HepG2 (cell line): ENCODE measurements at regions not wholly inside any gene's neighbourhood (a gene's known extent, or its start where the extent isn't known, plus 50 kb on each side); places are given as distances from the start of the nearest gene placed in this dataset.

Experiments used
- CREM ChIP-seq, 2 experiments: sonication (generic) in 1 of 2; formaldehyde crosslinking in 1 of 2; IDR thresholded peaks; 2 replicates each; pipeline versions ENCODE4 v1.4.0 to v1.6.1; 2016 to 2020; ENCODE audit warnings: antibody characterized with exemption in 1 of 2, mild to moderate bottlenecking in 1 of 2, missing genetic modification reagents in 1 of 2
- EHMT2 ChIP-seq: fragments of 200-600 bp; sonication (generic); IDR thresholded peaks from 2 replicates; pipeline ENCODE4 v1.7.0; 2017; ENCODE audit warnings: antibody characterized with exemption, low read depth, low read length, borderline replicate concordance
- HBP1 ChIP-seq: IDR thresholded peaks from 2 replicates; pipeline ENCODE4 v1.6.1; 2016; ENCODE audit warnings: low read depth, control low read depth
- HMGXB4 ChIP-seq, 2 experiments: sonication (generic) in 1 of 2; formaldehyde crosslinking in 1 of 2; IDR thresholded peaks; 2 replicates each; pipeline versions ENCODE4 v1.4.0 to v1.6.1; 2018 to 2020; ENCODE audit warnings: missing genetic modification reagents in 2 of 2, borderline replicate concordance in 1 of 2, low read depth in 1 of 2, mild to moderate bottlenecking in 1 of 2, missing biosample characterization in 1 of 2
- HNF1B ChIP-seq: sonication (generic); formaldehyde crosslinking; IDR thresholded peaks from 2 replicates; pipeline ENCODE4 v1.5.1; 2020; ENCODE audit warnings: mild to moderate bottlenecking, moderate library complexity, missing genetic modification reagents
- HNRNPH1 ChIP-seq: fragments of 200-400 bp; formaldehyde crosslinking; optimal IDR thresholded peaks from 2 replicates; pipeline ENCODE3; 2017; ENCODE audit warnings: mild to moderate bottlenecking, low read depth, low read length
- MEIS1 ChIP-seq: sonication (generic); formaldehyde crosslinking; IDR thresholded peaks from 2 replicates; pipeline ENCODE4 v1.9.0; 2021; ENCODE audit warnings: mild to moderate bottlenecking, missing genetic modification reagents, moderate library complexity, borderline replicate concordance
- NCOA2 ChIP-seq: sonication (generic); formaldehyde crosslinking; IDR thresholded peaks from 2 replicates; pipeline ENCODE4 v1.8.0; 2022; ENCODE audit warnings: inconsistent platforms
- NFKB2 ChIP-seq: sonication (generic); formaldehyde crosslinking; IDR thresholded peaks from 2 replicates; pipeline ENCODE4 v1.4.0; 2020; ENCODE audit warnings: missing genetic modification reagents, borderline replicate concordance
- PHF21A ChIP-seq: sonication (generic); formaldehyde crosslinking; IDR thresholded peaks from 2 replicates; pipeline ENCODE4 v1.5.0; 2020; ENCODE audit warnings: mild to moderate bottlenecking, missing genetic modification reagents
- POGK ChIP-seq: sonication (generic); formaldehyde crosslinking; conservative IDR thresholded peaks from 2 replicates; pipeline ENCODE4 v1.8.0; 2022; ENCODE audit warnings: mild to moderate bottlenecking, moderate library complexity, missing genetic modification reagents
- REST ChIP-seq, 2 experiments: IDR thresholded peaks; 2 replicates each; pipeline ENCODE4 v1.6.1; 2011 to 2012; ENCODE audit warnings: low read length in 2 of 2, borderline replicate concordance in 1 of 2, low read depth in 1 of 2, mild to moderate bottlenecking in 1 of 2, moderate library complexity in 1 of 2
- TRIM22 ChIP-seq: fragments of 450-650 bp; IDR thresholded peaks from 2 replicates; pipeline ENCODE4 v1.6.1; 2017
- ZNF530 ChIP-seq: sonication (generic); formaldehyde crosslinking; IDR thresholded peaks from 2 replicates; pipeline ENCODE4 v1.5.0; 2020; ENCODE audit warnings: low read depth, mild to moderate bottlenecking, missing genetic modification reagents
- ZNF644 ChIP-seq: IDR thresholded peaks from 2 replicates; pipeline ENCODE4 v1.6.1; 2016; ENCODE audit warnings: low read depth

- no peak for TF ChIP-seq NFKB2 (CRISPR knock-in tag)
- no peak for TF ChIP-seq REST (IDR thresholded peaks at IDR 0.05; ENCODE audit: borderline replicate concordance in 1 of 2, low read depth in 1 of 2, low read length in 2 of 2)
- TF ChIP-seq PHF21A (CRISPR knock-in tag): peak; percentile 90
- TF ChIP-seq MEIS1 (CRISPR knock-in tag): peak; percentile 60; the same call in 1 of the 2 replicates
- no peak for TF ChIP-seq HNRNPH1
- peak; percentile 61; the same call in 1 of the 2 replicates for TF ChIP-seq CREM (IDR thresholded peaks at IDR 0.05)
- TF ChIP-seq CREM (CRISPR knock-in tag; IDR thresholded peaks at IDR 0.05): no peak
- TF ChIP-seq HBP1 (CRISPR knock-in tag): no peak
- TF ChIP-seq EHMT2: no peak; the same call in 1 of the 2 replicates
- TF ChIP-seq HMGXB4 (CRISPR knock-in tag; IDR thresholded peaks at IDR 0.05; ENCODE audit: borderline replicate concordance in 1 of 2, low read depth in 1 of 2): 0 out of 4 replicates have a peak, but pooled peaks have one; percentile 21 to 25
- TF ChIP-seq ZNF644 (CRISPR knock-in tag): 0 out of 2 replicates have a peak, but pooled peaks have one; percentile 22
- TF ChIP-seq NCOA2: peak; percentile 69; the same call in 1 of the 2 replicates
- TF ChIP-seq POGK: 0 out of 2 replicates have a peak, but pooled peaks have one; percentile 31
- no peak for TF ChIP-seq TRIM22
- TF ChIP-seq HNF1B: peak; percentile 72; the same call in 1 of the 2 replicates
- no peak for TF ChIP-seq ZNF530 (CRISPR knock-in tag)
These were observed 129.0 kb upstream of the FOXQ1 start (continued) for GRCh38 chr6:1182722-1183521.
